ENCODE measurements at regions not wholly inside any gene's neighbourhood (a gene's known extent, or its start where the extent isn't known, plus 50 kb on each side); places are given as distances from the start of the nearest gene placed in this dataset.

DNA sequence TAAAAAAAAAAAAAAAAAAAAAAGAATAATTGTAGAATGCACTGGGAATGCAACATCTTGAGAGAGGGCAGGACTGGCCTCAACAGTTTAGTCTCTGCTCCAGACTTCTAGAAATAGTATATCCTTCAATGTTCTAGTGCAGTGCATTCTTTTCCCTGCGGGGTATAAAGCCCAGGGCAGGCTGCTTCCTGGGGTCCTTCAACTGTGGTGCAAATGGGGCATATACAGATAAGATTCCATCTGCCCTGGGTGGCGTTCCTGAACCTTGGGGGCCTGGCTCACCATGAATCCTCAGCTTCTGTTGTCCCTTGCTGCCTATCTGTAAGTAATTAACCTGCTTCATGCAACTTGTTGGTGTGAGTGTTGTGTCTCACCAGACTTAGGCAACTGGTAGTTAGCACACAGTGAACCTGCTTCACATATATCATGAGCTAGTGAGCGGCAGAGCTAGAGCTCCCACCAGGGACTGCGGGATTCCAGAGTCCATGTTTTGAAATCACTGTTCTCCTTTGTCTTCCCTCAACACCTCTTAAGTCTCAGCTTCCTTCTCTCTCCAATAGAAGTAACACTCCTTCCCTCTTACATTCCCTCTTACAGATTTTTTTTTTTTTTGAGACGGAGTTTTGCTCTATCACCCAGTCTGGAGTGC, 177.6 kb downstream of the SUDS3 start:
- TF ChIP-seq, protein P1, sequence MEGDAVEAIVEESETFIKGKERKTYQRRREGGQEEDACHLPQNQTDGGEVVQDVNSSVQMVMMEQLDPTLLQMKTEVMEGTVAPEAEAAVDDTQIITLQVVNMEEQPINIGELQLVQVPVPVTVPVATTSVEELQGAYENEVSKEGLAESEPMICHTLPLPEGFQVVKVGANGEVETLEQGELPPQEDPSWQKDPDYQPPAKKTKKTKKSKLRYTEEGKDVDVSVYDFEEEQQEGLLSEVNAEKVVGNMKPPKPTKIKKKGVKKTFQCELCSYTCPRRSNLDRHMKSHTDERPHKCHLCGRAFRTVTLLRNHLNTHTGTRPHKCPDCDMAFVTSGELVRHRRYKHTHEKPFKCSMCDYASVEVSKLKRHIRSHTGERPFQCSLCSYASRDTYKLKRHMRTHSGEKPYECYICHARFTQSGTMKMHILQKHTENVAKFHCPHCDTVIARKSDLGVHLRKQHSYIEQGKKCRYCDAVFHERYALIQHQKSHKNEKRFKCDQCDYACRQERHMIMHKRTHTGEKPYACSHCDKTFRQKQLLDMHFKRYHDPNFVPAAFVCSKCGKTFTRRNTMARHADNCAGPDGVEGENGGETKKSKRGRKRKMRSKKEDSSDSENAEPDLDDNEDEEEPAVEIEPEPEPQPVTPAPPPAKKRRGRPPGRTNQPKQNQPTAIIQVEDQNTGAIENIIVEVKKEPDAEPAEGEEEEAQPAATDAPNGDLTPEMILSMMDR (conservative IDR thresholded peaks at IDR 0.05; ENCODE audit: low read length) = no peak
- no peak for TF ChIP-seq EZH2phosphoT487 (IDR thresholded peaks at IDR 0.05; ENCODE audit: borderline replicate concordance)
